DND-41 (cell line): ENCODE measurements at regions not wholly inside any gene's neighbourhood (a gene's known extent, or its start where the extent isn't known, plus 50 kb on each side); places are given as distances from the start of the nearest gene placed in this dataset.

Experiments used
- ATAC-seq: fragments of 200-7000 bp; cut with Tn5 transposase; 3 replicates; pipeline ENCODE4 v1.9.1; 2021; ENCODE audit warnings: low read depth; ENCODE audit not compliant: insufficient read depth
- DNase-seq: peaks from one replicate; pipeline ENCODE4 v3.0.0-alpha.2; 2020
- H2AFZ ChIP-seq: 2 replicates; pipeline ENCODE4 v1.6.0; 2012; ENCODE audit warnings: low read depth, low read length
- H3K27ac ChIP-seq: 2 replicates; pipeline ENCODE4 v1.5.1; 2012; ENCODE audit warnings: low read length, inconsistent platforms
- H3K27me3 ChIP-seq: fragments of 200-600 bp; sonication (generic); 2 replicates; pipeline ENCODE4 v1.6.0; 2012; ENCODE audit warnings: low read length, mild to moderate bottlenecking, inconsistent platforms; ENCODE audit not compliant: insufficient read depth, poor library complexity
- H3K36me3 ChIP-seq: 2 replicates; pipeline ENCODE4 v1.5.1; 2012; ENCODE audit warnings: low read length, inconsistent platforms; ENCODE audit not compliant: insufficient read depth
- H3K4me1 ChIP-seq: 2 replicates; pipeline ENCODE4 v1.5.1; 2012; ENCODE audit warnings: mild to moderate bottlenecking, low read length; ENCODE audit not compliant: insufficient read depth
- H3K4me2 ChIP-seq: 2 replicates; pipeline ENCODE4 v1.6.0; 2012; ENCODE audit warnings: mild to moderate bottlenecking, moderate library complexity, low read length, inconsistent platforms; ENCODE audit not compliant: insufficient read depth
- H3K4me3 ChIP-seq, 2 experiments: fragments of 200-600 bp in 1 of 2; shearing (Covaris generic) in 1 of 2; 2 replicates each; pipeline ENCODE4 v1.5.1; 2012 to 2016; ENCODE audit warnings: inconsistent platforms in 2 of 2, low read length in 2 of 2, mild to moderate bottlenecking in 2 of 2, low read depth in 1 of 2, moderate library complexity in 1 of 2
- H3K79me2 ChIP-seq: 2 replicates; pipeline ENCODE4 v1.6.0; 2012; ENCODE audit warnings: low read length, inconsistent platforms; ENCODE audit not compliant: insufficient read depth
- H3K9ac ChIP-seq: 2 replicates; pipeline ENCODE4 v1.6.0; 2012; ENCODE audit warnings: low read depth, mild to moderate bottlenecking, inconsistent platforms, low read length, moderate library complexity
- H3K9me3 ChIP-seq: 2 replicates; pipeline ENCODE4 v1.5.1; 2012; ENCODE audit warnings: low read length, moderate library complexity, mild to moderate bottlenecking, inconsistent platforms; ENCODE audit not compliant: insufficient read depth, severe bottlenecking
- H4K20me1 ChIP-seq: 2 replicates; pipeline ENCODE4 v1.6.0; 2012; ENCODE audit warnings: low read length; ENCODE audit not compliant: insufficient read depth
- CTCF ChIP-seq: IDR thresholded peaks from 2 replicates; pipeline ENCODE4 v1.5.1; 2012; ENCODE audit warnings: borderline replicate concordance, low read length, moderate library complexity, mild to moderate bottlenecking; ENCODE audit not compliant: poor library complexity, severe bottlenecking; ENCODE audit errors: extremely low read depth
- EZH2 ChIP-seq: IDR thresholded peaks from 3 replicates; pipeline ENCODE4 v1.6.1; 2012; ENCODE audit warnings: borderline replicate concordance, low read depth, mild to moderate bottlenecking, moderate library complexity, low read length, inconsistent platforms; ENCODE audit not compliant: severe bottlenecking

DNA sequence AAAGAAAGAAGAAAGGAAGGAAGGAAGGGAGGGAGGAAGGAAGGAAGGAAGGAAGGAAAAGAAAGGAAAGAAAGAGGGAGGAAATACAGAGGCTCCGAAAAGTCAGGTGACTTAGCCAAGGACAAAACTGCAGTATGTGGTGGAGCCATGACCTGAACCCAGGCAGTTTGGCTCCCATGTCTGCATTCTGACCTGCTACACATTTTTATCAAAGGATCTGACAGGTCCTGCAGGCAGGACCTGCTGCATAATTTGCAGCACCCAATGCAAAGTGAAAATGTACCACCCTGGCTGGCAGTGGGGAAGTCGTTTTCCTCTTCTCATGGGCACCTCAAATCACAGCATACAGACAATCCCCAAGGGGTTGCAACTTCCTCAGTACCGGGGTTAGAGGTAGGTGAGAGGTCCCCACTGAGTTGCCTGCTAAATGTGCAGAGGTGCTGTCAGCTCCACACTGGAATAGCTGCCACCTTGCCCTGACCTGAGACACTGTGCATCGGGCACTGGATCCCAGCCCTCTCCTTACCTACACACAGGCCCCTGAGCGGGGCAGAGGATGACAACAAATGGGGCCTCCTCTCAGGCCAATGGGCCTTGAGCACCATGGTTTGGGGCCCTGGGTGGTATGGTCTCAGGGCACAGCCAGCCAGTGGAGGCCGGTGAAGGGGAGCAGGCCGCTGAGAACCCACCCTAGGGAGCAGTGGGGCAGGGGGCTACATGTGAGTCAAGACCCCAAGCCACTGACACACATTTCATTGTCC, 175.1 kb downstream of the SHQ1 start:
- no peak overlapping the region for H3K4me2 ChIP-seq
- no peaks in the 10 kb centered on the region for H3K79me2 ChIP-seq
- no peaks in the 10 kb centered on the region for H3K36me3 ChIP-seq
- no peaks in the 10 kb centered on the region for H3K4me1 ChIP-seq
- no peak for DNase-seq
- H2AFZ ChIP-seq, result no peak overlapping the region
- no peak overlapping the region for H3K4me3 ChIP-seq
- no peak overlapping the region for H3K9ac ChIP-seq
- no peaks in the 10 kb centered on the region for H4K20me1 ChIP-seq
- H3K27ac ChIP-seq, result no peak overlapping the region
- no peaks in the 10 kb centered on the region for H3K9me3 ChIP-seq
- ATAC-seq, result no peak
- no peak for TF ChIP-seq EZH2
- H3K27me3 ChIP-seq, result no peaks in the 10 kb centered on the region

DNA sequence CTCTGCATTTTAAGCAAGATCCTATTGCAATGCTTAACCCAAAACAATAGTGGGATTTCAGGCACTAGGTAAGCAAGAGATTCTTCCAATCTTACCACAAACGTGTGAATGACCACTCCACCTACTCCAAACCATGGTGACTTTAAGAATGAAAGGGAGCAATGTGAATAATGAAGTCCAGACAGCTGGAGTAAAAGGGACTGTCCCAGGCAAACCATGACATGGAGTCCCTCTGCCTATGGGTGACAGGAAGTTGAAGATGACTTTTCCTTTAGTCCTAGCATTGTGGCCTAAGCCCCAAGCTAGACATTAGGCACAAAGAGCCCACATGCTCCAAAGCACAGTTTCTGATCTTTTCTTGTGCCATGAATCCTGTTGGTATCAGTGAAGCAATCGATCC, 179.0 kb downstream of the SHQ1 start:
- ATAC-seq (no peak), DNase-seq (no peak)
- Histone ChIP-seq H3K4me3 (no peak overlapping the region), H2AFZ (no peak overlapping the region), H3K79me2 (no peaks in the 10 kb centered on the region), H3K4me1 (no peaks in the 10 kb centered on the region), H3K27ac (no peak overlapping the region), H3K27me3 (no peaks in the 10 kb centered on the region), H3K9ac (no peak overlapping the region), H4K20me1 (no peaks in the 10 kb centered on the region), H3K9me3 (no peaks in the 10 kb centered on the region), H3K4me2 (no peak overlapping the region), H3K36me3 (no peaks in the 10 kb centered on the region)
- no peak for TF ChIP-seq EZH2
- TF ChIP-seq CTCF, result no peak

GRCh38 chr3:72666447-72666755, 181.8 kb downstream of the SHQ1 start:
- DNase-seq, result no peak

More at GRCh38 chr3:72666447-72666755, 181.8 kb downstream of the SHQ1 start:
- Histone ChIP-seq H3K4me2 (no peak overlapping the region), H3K27ac (no peak overlapping the region), H3K79me2 (no peaks in the 10 kb centered on the region), H3K4me3 (no peak overlapping the region), H3K36me3 (no peaks in the 10 kb centered on the region), H2AFZ (no peak overlapping the region), H3K4me1 (no peaks in the 10 kb centered on the region), H3K9ac (no peak overlapping the region), H3K9me3 (no peaks in the 10 kb centered on the region), H3K27me3 (no peaks in the 10 kb centered on the region), H4K20me1 (no peaks in the 10 kb centered on the region)
- ATAC-seq, result no peak
- TF ChIP-seq CTCF, result no peak
- no peak for TF ChIP-seq EZH2
